ENCODE measurements at regions not wholly inside any gene's neighbourhood (a gene's known extent, or its start where the extent isn't known, plus 50 kb on each side); places are given as distances from the start of the nearest gene placed in this dataset.
"Not testable (repeated sequence)": the region's sequence is repeated elsewhere in the genome, so short reads cannot be mapped to it uniquely, and the experiment has no call there.

DNA sequence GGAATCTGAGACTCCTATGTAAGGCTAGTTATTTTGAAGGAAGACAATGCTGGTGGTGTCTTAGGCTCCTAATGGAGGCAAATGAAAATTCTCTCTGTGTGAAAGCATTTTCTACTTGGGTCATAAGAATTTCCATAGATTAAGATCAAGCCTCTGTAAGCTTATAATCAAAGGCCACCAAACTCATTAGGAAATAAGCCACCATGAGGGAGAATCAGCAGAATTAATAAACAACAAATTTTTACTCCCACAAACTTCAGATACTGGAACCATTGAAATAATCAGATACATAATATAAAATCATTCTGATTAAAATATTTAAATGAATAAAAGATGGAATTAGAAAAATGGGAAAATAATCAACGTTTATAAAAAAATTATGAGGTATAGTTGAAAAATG lies 178.7 kb downstream of the NPIPA8 start:
- DNase-seq (ENCODE audit: low read depth in 4 of 4, low spot score in 3 of 4) = not testable (repeated sequence)

DNA sequence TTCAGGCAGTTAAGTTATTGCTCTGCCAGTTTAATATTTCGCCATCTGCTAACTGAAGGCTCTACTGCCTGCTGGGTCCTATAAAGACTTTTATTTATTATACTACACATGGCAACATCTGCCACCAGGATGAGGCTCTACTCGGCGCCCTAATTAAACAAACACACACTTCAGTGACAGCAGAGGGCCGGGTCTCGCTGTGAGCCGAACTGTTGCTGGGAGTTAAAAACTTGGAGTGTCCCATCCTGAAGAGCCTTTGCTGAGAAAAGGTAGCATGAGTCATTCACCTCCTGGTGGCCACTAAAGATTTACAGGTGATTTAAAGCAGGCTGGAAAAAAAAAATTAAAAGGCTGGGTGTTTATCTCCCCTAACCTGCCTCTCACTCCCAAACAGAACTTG lies 183.7 kb downstream of the NPIPA8 start:
- not testable (repeated sequence) for DNase-seq (ENCODE audit: low read depth in 4 of 4, low spot score in 3 of 4)

DNA sequence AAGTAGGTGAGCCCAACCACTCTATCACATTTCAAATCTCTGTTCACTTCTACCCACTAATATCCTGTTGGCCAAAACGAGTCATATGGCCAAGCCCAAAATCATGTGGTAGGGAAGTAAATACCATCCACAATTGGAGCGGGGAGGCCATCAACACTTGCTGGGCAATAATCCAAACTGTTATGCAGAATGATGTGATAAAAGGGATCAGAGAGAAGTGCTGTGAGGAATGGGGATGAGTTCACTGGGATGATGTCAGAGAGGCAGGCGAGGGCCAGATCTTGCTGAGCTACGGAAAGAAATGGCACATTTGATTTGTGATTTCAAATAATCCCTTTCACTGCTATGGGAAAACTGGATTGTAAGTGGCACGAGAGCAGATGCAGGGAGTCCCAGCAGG lies 188.4 kb downstream of the NPIPA8 start:
- DNase-seq (ENCODE audit: low read depth in 4 of 4, low spot score in 3 of 4) = not testable (repeated sequence)

DNA sequence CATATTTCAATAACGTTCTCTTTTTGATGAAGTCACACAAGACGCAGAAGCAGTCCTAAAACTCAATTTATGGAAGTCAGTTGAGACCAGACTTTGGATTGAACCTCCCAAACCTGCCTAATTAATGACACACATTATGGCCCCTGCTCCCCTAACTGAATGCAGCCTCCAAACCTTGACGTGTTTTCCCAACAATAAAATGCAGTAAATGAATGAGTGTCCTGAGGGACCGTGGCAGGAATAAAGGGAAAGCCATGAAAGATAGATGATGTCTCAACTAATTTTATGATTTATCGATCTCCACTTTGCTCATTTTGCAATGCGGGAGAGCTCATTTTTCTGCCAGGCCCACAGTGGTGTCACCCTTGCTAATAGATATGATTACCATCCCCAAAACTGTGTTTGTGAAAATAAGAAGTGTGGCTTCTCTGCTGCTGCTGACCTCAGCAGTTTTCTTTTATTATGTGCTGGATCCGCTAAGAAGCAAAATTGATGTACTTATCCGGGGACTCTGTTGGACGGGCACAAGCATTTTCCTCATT lies 189.9 kb downstream of the NPIPA8 start:
- not testable (repeated sequence) for DNase-seq (ENCODE audit: low read depth in 4 of 4, low spot score in 3 of 4)

DNA sequence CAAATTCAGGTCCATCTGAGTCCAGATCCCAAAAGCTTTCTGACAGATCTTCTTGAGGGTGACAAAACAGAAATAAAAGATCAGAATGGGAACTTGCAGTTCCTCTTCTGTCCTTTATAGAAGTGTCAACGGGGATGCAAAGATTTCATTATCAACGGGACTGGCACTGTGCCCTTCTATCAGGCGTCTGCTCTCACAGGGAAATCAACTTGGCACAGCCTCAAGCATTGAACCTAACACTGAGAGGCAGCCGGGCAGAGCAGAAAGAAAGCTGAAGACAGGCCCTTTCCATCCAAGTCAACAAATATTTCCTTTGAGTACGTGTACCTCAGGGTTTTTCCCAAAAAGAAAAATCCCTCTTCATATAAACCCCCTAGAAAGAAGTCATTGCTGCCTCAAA lies 194.5 kb downstream of the NPIPA8 start:
- not testable (repeated sequence) for DNase-seq (ENCODE audit: low read depth in 4 of 4, low spot score in 3 of 4)

DNA sequence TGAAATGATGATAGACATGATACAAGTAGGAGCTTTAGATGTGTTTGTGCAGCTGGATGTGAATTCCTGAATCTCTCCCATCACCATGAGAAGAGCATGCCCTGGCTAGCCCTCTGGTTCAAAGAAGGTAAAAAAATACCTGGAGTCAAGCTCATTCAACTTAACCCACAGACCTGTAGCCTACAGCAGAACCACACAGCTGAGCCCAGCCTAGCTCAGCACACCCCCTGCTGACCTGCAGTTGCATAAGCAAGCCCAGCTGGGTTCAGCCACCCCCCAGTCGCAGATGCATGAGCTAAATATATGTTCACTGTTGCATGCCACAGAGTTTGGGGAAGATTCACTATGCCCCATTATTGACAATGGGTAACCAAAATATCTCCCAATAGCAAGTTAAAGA lies 200.2 kb downstream of the NPIPA8 start:
- not testable (repeated sequence) for DNase-seq (ENCODE audit: low read depth in 4 of 4, low spot score in 3 of 4)

DNA sequence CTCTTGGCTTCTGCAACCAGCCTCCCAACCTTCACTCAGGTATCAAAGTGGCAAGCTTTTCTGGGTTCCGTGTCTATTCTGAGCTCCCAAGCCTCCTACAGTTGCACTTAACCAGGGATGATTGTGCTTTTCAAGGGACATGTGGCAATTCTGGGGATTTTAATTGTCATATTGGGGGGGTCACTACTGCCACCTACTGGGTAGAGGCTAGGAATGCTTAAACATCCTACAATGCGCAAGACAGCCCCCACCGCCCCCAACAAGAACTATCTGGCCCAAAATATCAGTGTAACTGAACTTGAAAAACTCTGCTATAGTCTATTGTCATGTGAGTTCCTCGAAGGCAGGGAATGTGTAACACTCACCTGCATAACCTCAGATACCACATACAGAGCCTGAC lies 201.5 kb downstream of the NPIPA8 start:
- DNase-seq (ENCODE audit: low read depth in 4 of 4, low spot score in 3 of 4) = not testable (repeated sequence)

DNA sequence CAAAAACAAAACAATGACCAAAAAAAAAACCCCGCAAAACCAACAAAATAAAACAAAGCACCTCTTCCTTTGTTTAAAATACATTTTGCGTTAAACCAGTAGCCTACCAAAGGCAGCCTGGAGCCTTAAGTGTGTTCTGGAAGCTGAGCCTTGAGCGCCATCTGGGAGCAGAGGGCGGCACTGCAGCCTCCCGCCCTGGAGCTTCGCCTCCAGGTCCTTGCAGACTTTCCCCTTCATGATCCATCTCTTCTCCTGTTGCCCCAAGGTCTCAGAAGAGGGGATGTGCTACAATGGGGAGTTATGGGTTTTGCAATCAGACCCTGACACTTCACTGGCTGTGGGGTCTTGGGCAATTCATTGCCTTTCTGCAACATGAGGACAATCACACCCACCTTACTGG lies 204.9 kb downstream of the NPIPA8 start:
- not testable (repeated sequence) for DNase-seq (ENCODE audit: low read depth in 4 of 4, low spot score in 3 of 4)

DNA sequence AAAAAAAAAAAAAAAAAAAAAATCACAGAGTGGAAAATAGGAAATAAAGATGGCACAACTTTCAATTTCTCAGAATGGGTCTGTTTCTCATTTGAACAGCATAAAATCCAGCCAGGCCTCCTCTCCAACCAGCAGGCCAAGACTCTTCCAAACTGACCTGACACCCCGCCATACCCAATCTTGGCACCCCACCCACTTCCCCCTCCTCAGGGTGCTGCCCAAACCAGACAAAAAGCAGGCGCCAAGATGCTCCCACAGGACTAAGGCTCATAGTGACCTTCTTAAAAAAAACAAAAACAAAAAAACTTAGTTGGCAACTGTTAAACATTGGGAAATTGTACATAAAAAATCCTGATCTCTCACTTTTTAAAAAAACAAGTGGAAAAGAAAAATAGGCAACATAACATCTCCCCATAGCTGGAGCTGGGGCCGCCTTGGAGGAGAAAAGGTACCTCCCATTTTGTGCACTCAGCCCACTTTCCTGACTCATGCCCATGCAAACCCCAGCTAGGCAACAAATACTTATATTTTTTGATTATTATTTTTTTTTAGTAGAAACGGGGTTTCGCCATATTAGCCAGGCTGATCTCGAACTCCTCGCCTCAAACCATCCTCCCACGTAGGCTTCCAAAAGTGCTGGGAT lies 205.9 kb downstream of the NPIPA8 start:
- not testable (repeated sequence) for DNase-seq (ENCODE audit: low read depth in 4 of 4, low spot score in 3 of 4)

DNA sequence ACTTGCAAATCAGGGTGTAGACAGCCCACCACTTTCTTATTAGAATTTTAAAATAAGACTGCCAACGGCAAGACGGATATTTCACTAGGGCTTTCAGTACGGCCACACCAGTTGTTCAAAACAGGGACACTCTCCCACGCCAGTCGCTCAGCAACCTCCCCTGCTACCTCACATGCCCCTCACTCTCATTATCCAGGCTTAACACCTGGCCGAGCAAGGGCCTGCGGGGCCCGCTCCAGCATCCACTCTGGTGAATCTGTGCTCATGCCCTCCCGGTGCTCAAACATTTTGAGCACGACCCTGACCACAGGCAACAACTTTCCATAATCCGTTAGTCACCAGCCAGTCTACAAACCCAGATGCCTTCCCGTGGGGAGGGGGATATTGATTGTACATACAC lies 209.5 kb downstream of the NPIPA8 start:
- DNase-seq (ENCODE audit: low read depth in 4 of 4, low spot score in 3 of 4) = not testable (repeated sequence)

DNA sequence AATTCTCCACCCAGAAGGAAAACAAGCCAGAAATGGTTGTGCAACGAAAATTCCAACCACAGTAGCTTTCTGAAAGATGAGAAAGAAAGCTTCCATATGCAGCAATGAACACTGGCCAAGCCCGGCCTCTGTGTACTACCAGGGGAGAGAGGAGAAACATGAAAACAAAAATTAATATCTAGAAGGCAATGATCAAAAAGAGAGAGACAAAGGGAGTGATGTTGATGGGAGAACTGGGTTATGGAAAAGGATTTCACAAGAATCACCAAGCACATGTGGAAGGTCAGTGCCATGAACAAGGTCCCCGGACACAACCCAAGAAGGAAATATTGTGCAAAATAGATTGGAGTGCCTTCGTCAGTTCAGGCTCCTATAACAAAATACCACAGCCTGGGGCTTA lies 217.4 kb downstream of the NPIPA8 start:
- not testable (repeated sequence) for DNase-seq (ENCODE audit: low read depth in 4 of 4, low spot score in 3 of 4)

DNA sequence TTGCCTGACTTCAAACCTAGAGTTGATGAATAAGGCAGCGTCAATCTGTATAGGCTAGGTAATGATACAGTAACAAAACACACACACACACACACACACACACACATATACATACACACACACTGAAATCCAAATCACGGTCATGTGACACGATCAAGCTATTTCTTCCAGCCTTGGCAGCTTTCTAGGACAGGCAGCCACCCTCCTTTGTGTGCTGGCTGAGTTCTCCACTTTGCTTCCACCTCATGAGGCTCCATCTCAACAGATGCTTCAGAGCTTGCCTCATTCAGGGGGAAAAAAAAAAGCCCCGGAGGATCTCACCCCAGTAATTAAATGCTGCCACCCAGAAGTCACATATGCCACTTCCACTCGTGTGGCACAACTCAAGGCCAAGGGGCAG lies 217.9 kb downstream of the NPIPA8 start:
- not testable (repeated sequence) for DNase-seq (ENCODE audit: low read depth in 4 of 4, low spot score in 3 of 4)

DNA sequence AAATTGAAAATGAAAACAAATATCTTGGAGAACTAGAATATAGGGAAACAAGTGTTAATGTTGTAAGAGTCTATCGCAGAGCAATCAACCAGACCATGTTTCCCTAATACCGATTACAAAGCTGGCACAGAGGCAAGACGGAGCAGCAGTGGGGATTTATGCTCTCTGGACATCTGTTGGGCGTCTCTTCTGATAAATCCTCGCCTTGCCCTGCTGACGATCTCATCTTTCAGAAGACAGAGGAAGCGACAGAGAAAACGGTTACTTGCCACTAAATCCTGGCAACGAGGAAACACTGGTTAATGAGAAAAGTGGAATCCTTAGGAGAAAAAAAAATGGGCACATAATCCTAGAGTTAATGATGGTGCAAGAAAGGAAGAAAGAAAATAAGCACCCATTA lies 218.5 kb downstream of the NPIPA8 start:
- DNase-seq (ENCODE audit: low read depth in 4 of 4, low spot score in 3 of 4) = peak in 3 of 4 donors; percentile 0 to 4 (median 1)

DNA sequence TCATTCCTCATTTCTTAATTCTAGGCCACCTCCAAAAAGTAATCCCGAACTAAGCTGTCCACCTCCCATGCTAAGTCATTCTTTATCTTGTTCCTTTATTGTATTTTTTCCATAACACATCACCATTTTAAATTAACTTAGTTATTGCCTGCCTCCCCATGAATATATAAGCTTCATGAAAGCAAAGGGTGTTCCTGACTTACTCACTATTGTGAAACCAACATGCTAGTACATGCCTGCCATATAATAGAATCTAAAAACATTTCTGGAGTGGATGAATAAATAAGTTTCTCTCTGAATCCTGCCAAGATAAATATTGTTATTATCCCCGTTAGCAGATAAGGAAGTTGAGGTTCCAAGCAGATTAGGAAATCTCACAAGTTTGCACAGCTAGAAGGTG lies 232.1 kb downstream of the NPIPA8 start:
- DNase-seq (ENCODE audit: low read depth in 4 of 4, low spot score in 3 of 4) = not testable (repeated sequence)

DNA sequence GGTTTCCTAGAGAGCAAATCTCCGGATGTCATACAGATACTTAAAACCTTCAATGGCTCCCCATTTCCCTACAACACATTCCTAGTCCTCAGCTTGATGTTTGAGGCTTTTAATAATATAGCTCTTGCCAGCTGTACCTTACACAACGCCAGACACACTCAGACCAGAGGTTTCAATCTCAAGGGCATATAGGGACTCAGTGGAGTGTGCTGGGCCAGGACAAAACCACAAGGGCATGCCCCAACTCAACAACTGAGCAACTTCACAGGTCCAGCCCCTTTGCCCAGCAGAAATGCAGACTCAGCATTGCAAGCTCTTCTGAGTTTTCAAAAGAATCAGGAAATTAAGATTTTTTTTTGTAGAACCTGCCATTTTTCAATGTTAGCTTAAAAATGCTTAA lies 235.5 kb downstream of the NPIPA8 start:
- DNase-seq (ENCODE audit: low read depth in 4 of 4, low spot score in 3 of 4) = not testable (repeated sequence)

DNA sequence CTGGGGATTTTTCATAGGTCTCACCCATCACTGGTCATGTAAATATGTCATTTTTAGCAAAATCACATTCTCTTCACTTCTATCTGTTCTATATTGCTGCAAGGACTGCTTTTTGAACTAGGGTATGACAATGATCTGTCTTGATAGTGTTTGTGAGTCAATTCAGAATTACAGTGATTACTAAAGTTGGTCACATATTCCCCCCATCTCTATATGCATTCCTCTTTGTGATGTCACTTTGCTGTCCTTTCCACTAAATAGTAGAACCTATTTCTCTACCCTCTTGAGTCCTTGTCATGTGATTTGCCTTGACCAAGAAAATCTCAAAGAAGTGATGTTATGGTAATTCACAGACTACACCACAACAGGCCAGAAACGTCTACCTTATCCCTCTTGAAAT lies 243.9 kb downstream of the NPIPA8 start:
- not testable (repeated sequence) for DNase-seq (ENCODE audit: low read depth in 4 of 4, low spot score in 3 of 4)

DNA sequence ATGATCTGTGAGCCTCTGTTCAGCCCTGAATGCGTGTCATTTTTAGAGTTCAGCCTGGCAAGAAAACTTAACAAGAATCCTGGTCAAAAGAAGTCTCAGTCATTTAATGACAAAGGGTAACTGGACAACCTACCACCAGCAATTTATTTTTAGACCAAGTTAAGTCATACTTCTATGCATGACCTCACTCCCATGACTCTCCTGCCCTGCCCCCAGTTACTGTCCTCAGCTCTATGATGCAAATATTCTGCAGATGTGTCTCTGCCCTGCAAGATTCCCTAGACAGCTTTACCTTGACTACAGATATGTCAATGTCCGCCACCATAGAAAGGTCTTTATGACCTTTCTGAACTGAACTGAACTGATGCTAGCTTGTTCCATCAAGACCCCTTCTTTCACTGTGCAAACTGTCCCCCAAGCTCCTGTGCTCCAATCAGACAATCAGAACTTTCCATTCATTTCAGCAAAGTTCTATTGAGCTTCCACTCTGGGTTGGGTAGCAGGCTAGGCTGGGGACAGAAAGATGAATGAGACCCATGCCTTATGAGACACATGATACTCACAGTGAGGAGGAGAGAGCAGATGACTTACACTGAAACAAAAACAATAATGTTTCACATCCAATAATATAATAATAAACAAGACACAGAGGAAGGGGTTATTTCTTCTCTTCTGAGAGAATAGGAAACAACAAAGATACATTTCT lies 255.7 kb downstream of the NPIPA8 start:
- DNase-seq (ENCODE audit: low read depth in 4 of 4, low spot score in 3 of 4) = not testable (repeated sequence)

DNA sequence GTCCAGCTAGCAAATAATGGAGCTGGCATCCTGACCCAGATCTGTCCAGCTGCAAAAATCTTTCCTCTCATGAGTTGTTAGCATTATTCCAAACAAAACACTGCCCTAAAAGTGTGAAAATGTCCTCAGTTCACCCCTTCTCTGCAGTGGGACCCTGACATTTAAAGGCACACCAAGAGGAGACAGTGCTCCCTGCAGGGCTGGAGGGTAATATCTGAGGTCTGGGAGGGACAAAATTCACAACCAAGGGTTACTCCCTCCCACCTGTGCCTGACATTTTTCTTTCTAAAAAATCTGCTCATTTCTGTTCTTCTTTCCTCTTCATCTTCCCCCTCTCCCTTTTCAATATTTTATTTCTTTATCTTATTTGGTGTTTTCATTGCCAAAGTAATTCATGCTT lies 258.6 kb downstream of the NPIPA8 start:
- DNase-seq (ENCODE audit: low read depth in 4 of 4, low spot score in 3 of 4) = not testable (repeated sequence)

DNA sequence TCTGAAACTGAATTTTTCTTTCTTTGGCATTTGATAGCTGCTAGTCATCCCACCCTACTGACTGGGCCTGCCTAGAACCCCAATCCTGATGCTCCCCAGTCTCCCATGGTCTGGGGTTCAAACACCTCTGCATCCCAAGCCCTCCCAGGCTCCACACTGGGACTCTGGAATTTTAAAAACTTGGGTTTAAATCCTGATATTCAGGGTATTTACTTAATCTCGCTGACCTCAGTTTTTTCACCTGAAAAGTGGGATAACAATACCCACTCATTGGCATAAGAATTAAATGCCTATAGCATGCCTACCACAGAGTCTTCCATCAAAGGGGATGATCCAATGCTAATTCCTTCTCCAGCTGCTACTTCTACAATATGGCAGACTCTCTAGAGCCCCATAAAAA lies 264.4 kb downstream of the NPIPA8 start:
- no peak for DNase-seq (ENCODE audit: low read depth in 4 of 4, low spot score in 3 of 4)

DNA sequence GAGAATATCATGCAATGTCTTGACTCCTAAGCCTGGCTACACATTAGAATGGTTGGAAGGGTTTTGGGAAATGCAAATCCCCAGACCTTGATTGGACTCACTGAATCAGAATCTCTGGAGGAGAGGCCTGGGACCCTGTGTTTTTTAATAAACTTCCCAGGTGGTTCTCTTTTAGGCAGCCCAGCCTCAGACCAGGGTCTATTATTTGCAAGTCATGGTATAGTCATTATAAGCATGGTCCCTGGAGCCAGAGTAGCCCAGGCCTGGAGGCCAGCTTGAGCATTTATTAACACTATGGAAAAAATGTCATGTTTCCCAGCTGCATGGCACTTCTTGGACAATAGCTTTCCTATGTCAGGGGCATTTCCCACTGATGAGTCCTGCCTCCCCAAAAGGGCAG lies 266.9 kb downstream of the NPIPA8 start:
- DNase-seq (ENCODE audit: low read depth in 4 of 4, low spot score in 3 of 4) = no peak

DNA sequence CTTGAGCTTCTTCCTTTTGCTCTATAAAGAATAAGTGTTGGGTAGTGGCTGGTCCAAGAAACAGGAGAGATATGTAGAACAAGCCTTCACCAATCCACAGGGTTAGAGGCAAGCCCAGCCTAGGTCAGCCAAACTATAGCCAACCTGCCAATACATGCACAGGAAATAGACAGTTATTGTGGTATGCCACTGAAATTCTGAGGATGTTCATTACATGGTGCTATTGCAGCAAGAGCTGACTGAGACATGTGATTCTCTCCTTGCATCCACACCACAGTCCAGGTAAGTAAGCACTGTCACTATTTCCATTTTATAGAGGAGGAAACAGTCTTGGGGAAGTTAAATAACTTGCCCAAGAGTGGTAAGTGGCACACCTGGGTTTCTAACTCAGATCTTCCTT lies 268.1 kb downstream of the NPIPA8 start:
- no peak for DNase-seq (ENCODE audit: low read depth in 4 of 4, low spot score in 3 of 4)

DNA sequence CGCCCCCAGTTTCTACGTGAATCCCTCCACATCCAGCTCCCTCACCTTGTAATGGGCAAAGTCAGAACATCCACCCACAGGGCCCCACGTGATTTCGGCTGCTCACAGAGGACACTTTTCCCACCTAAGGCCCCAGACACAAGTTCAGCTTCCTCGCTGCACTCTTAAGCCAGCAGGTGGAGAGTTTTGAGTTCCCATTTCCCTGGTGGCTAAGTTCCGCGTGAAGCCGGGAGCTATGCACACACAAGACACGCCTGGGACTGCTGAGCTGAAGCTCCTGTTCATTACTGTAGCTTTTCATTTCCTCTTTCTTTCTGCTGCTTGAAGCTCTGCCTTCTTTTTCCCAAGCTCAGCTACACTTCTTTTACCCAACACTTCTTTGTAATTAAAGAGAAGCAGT lies 273.8 kb downstream of the NPIPA8 start:
- no peak for DNase-seq (ENCODE audit: low read depth in 4 of 4, low spot score in 3 of 4)

All from right renal pelvis (tissue), 4 donors.